K562 (cell line): ENCODE measurements at regions not wholly inside any gene's neighbourhood (a gene's known extent, or its start where the extent isn't known, plus 50 kb on each side); places are given as distances from the start of the nearest gene placed in this dataset.

Experiments
- ATAC-seq: fragments of 200-7000 bp; cut with Tn5 transposase; 3 replicates; pipeline ENCODE4 v1.9.1; 2020; ENCODE audit warnings: moderate library complexity
- BruUV-seq: library from RNA; stranded (reverse); fragments of 400-500 nt; replicated peaks from 2 replicates; lab custom pipeline; 2021; lab: Mats Ljungman, UMichigan
- CTCF ChIA-PET: fragments of 300-600 bp; formaldehyde crosslinking; extraction: SDS; loops from one replicate; lab custom pipeline; 2021; ENCODE audit warnings: low intra/inter-chr PET ratio; lab: Yijun Ruan, JAX
- POLR2A ChIA-PET: fragments of 300-600, 350-650 bp; sonication (Branson Sonifier 250); formaldehyde crosslinking; extraction: SDS; loops from one replicate; lab custom pipeline; 2021; ENCODE audit warnings: antibody characterized with exemption, inconsistent platforms; lab: Yijun Ruan, JAX
- DNase-seq, 4 experiments: peaks; one replicate each; pipeline versions ENCODE4 v3.0.0 to v3.0.0-alpha.2; 2011 to 2018; ENCODE audit warnings: low spot score in 3 of 4, mixed read lengths in 3 of 4; ENCODE audit errors: extremely low read depth in 1 of 4
- FAIRE-seq: peaks from 2 replicates; lab custom pipeline; 2011; peaks lifted over from hg19 to GRCh38; lab: Jason Lieb, UNC
- H2AFZ ChIP-seq: 2 replicates; pipeline ENCODE4 v1.6.0; 2011; ENCODE audit warnings: low read depth, low read length, control low read depth, inconsistent platforms
- H3K27ac ChIP-seq: fragments of 200-600 bp; 3 replicates; pipeline ENCODE4 v1.8.0; 2011; ENCODE audit warnings: low read depth, mild to moderate bottlenecking, control low read depth, inconsistent platforms, low read length, moderate library complexity, mixed read lengths; ENCODE audit errors: extremely low read depth
- H3K27me3 ChIP-seq, 2 experiments: fragments of 300-600 bp in 1 of 2; 2 replicates in 1 of 2; 3 replicates in 1 of 2; pipeline versions ENCODE4 v1.6.0 to v1.8.0; 2011; ENCODE audit warnings: inconsistent platforms in 2 of 2, low read length in 2 of 2, mild to moderate bottlenecking in 1 of 2, mixed read lengths in 1 of 2, moderate library complexity in 1 of 2; ENCODE audit not compliant: control insufficient read depth in 2 of 2, insufficient read depth in 2 of 2
- H3K36me3 ChIP-seq: fragments of 300-600 bp; 3 replicates; pipeline ENCODE4 v1.8.0; 2011; ENCODE audit warnings: mild to moderate bottlenecking, low read length, inconsistent platforms; ENCODE audit not compliant: control insufficient read depth, insufficient read depth
- H3K4me1 ChIP-seq, 2 experiments: fragments of 200-600 bp in 1 of 2; replicated peaks in 1 of 2; 2 replicates in 1 of 2; 3 replicates in 1 of 2; pipeline versions ENCODE4 v1.5.1 to v1.8.0; 2011; ENCODE audit warnings: inconsistent platforms in 2 of 2, low read length in 2 of 2, mild to moderate bottlenecking in 1 of 2, mixed read lengths in 1 of 2, moderate library complexity in 1 of 2; ENCODE audit not compliant: control insufficient read depth in 2 of 2, insufficient read depth in 2 of 2
- H3K4me2 ChIP-seq: 2 replicates; pipeline ENCODE4 v1.6.1; 2011; ENCODE audit warnings: low read length, control low read depth, inconsistent platforms, mixed read lengths; ENCODE audit not compliant: insufficient read depth
- H3K4me3 ChIP-seq: fragments of 200-600 bp; sonication (generic), shearing (Covaris generic); 2 replicates; pipeline ENCODE4 v1.5.1; 2016; ENCODE audit warnings: control low read depth, inconsistent platforms
- H3K79me2 ChIP-seq: fragments of 200-600 bp; 3 replicates; pipeline ENCODE4 v1.8.0; 2011; ENCODE audit warnings: low read length, inconsistent platforms; ENCODE audit not compliant: control insufficient read depth, insufficient read depth
- H3K9ac ChIP-seq, 2 experiments: 2 replicates each; pipeline versions ENCODE4 v1.6.0 to v1.6.1; 2011; ENCODE audit warnings: low read depth in 2 of 2, low read length in 2 of 2, control low read depth in 1 of 2, inconsistent platforms in 1 of 2, mild to moderate bottlenecking in 1 of 2, mixed read lengths in 1 of 2; ENCODE audit not compliant: insufficient read depth in 1 of 2
- H3K9me1 ChIP-seq: one replicate; pipeline ENCODE4 v1.6.0; 2011; ENCODE audit warnings: inconsistent platforms, mild to moderate bottlenecking, low read length, moderate library complexity; ENCODE audit not compliant: control insufficient read depth, insufficient read depth
- H3K9me3 ChIP-seq: replicated peaks from 2 replicates; pipeline ENCODE4 v1.5.1; 2011; ENCODE audit warnings: low read depth, low read length, inconsistent platforms; ENCODE audit not compliant: control insufficient read depth, insufficient read depth
- H4K20me1 ChIP-seq: replicated peaks from 2 replicates; pipeline ENCODE4 v1.6.1; 2011; ENCODE audit warnings: low read length, inconsistent platforms, mixed read lengths; ENCODE audit not compliant: control insufficient read depth, insufficient read depth
- BCOR ChIP-seq: fragments of 450-650 bp; IDR thresholded peaks from 2 replicates; pipeline ENCODE4 v1.6.1; 2016
- E2F4 ChIP-seq: sonication (generic); formaldehyde crosslinking; IDR thresholded peaks from 2 replicates; pipeline ENCODE4 v1.8.0; 2022; ENCODE audit warnings: mild to moderate bottlenecking, low read depth, missing genetic modification reagents
- GATAD2A ChIP-seq: fragments of 450-650 bp; IDR thresholded peaks from 2 replicates; pipeline ENCODE4 v1.6.1; 2017
- HDAC2 ChIP-seq: fragments of 450-650 bp; IDR thresholded peaks from 2 replicates; pipeline ENCODE4 v1.6.1; 2016; ENCODE audit warnings: mild to moderate bottlenecking
- NFE2L1 ChIP-seq: fragments of 450-650 bp; IDR thresholded peaks from 2 replicates; pipeline ENCODE4 v1.6.1; 2016; ENCODE audit warnings: missing genetic modification characterization, low read depth, mild to moderate bottlenecking, missing compliant biosample characterization, moderate library complexity, borderline replicate concordance
- PPARD ChIP-seq: fragments of 250-450 bp; sonication (Bioruptor Pico); IDR thresholded peaks from 2 replicates; pipeline ENCODE4 v1.8.0; 2022; ENCODE audit warnings: inconsistent platforms, mild to moderate bottlenecking, moderate library complexity
- RBBP5 ChIP-seq: fragments of 200-600 bp; sonication (generic); IDR thresholded peaks from 2 replicates; pipeline ENCODE4 v1.6.1; 2012; ENCODE audit warnings: borderline replicate concordance, mild to moderate bottlenecking, low read length, control low read depth, inconsistent platforms; ENCODE audit not compliant: insufficient read depth, poor library complexity, severe bottlenecking
- SLC30A9 ChIP-seq: fragments of 250-450 bp; sonication (Bioruptor Pico); IDR thresholded peaks from 2 replicates; pipeline ENCODE4 v1.8.0; 2022; ENCODE audit warnings: mild to moderate bottlenecking, moderate library complexity
- U2AF1 ChIP-seq: fragments of 200-400 bp; formaldehyde crosslinking; optimal IDR thresholded peaks from 2 replicates; pipeline ENCODE3; 2017; ENCODE audit warnings: mild to moderate bottlenecking, low read depth, low read length, moderate library complexity
- ZNF395 ChIP-seq: fragments of 200-800 bp; sonication (Bioruptor generic); IDR thresholded peaks from 2 replicates; pipeline ENCODE4 v1.6.1; 2017; ENCODE audit warnings: missing genetic modification characterization, missing compliant biosample characterization
- WGBS: fragments of 100-300 bp; shearing (Covaris generic); methylation state at CpG from one replicate; pipeline ENCODE4 v1.1.6; 2016; ENCODE audit warnings: low coverage, mixed read lengths; ENCODE audit not compliant: insufficient coverage; ENCODE audit errors: missing lambda C conversion rate; 5-methylcytosine and 5-hydroxymethylcytosine counted together
- in situ Hi-C: fragments of 300-500 bp; cut with MboI; formaldehyde crosslinking; loops from 4 replicates; pipeline ENCODE4 v1.15.0; 2018; ENCODE audit warnings: inconsistent platforms, mixed read lengths
- intact Hi-C: fragments of 100-400 bp; cut with micrococcal nuclease; formaldehyde crosslinking; loops from 2 replicates; pipeline ENCODE4 v1.14.2; 2022

GRCh38 chr12:76155157-76155670 is 70.7 kb upstream of the NAP1L1 start:
- peaks cover 10 to 27% of the 10 kb centered on the region in 2 experiments for H3K4me1 ChIP-seq
- BruUV-seq: no TSS peak
- ChIA-PET CTCF (no interaction called here), POLR2A (interaction anchor here (1.3 kb wide), 1 partner anchor 21 kb away, joined by 4 read pairs; no protein-coding TSS in a partner anchor)
- no peaks in the 10 kb centered on the region for H3K36me3 ChIP-seq
- no peak for TF ChIP-seq E2F4 (CRISPR knock-in tag)
- TF ChIP-seq SLC30A9: no peak
- TF ChIP-seq GATAD2A: no peak
- no peak for TF ChIP-seq U2AF1
- TF ChIP-seq ZNF395 (CRISPR knock-in tag): no peak
- TF ChIP-seq BCOR: no peak
- TF ChIP-seq HDAC2: no peak
- TF ChIP-seq RBBP5: no peak
- TF ChIP-seq PPARD: no peak
- TF ChIP-seq NFE2L1 (tag): no peak
- ATAC-seq (no peak), FAIRE-seq (no peak), DNase-seq (no peak)
- H3K9ac ChIP-seq: no peak overlapping the region
- H3K27me3 ChIP-seq: no peaks in the 10 kb centered on the region
- H4K20me1 ChIP-seq: no peaks in the 10 kb centered on the region
- in situ Hi-C loops (loop anchor here (5.0 to 10.0 kb wide), 2 partner anchors 78 to 190 kb away; partner anchors contain the start of gene BBS10), intact Hi-C loops (loop anchor here (5.0 kb wide), 1 partner anchor 43 kb away; no protein-coding TSS in a partner anchor)
- no peaks in the 10 kb centered on the region for H3K79me2 ChIP-seq
- no peaks in the 10 kb centered on the region for H3K9me1 ChIP-seq
- WGBS: 72% methylated on average over 2 of the region's 2 CpGs
- no peak overlapping the region for H3K4me2 ChIP-seq
- no peak overlapping the region for H3K4me3 ChIP-seq
- no peak overlapping the region for H3K27ac ChIP-seq
- peak overlapping the region; percentile 9; the same call in 1 of the 2 replicates for H2AFZ ChIP-seq
- H3K9me3 ChIP-seq: no peaks in the 10 kb centered on the region
